HCT116 (cell line): ENCODE measurements at regions not wholly inside any gene's neighbourhood (a gene's known extent, or its start where the extent isn't known, plus 50 kb on each side); places are given as distances from the start of the nearest gene placed in this dataset.

ENCODE experiments used
- ATAC-seq: fragments of 200-7000 bp; cut with Tn5 transposase; 2 replicates; pipeline ENCODE4 v1.9.1; 2020; ENCODE audit warnings: mild to moderate bottlenecking, moderate library complexity
- BruUV-seq: library from RNA; stranded (reverse); fragments of 400-500 nt; replicated peaks from 2 replicates; lab custom pipeline; 2021; lab: Mats Ljungman, UMichigan
- CTCF ChIA-PET: fragments of 300-600 bp; sonication (Branson Sonifier 250); formaldehyde crosslinking; loops from one replicate; lab custom pipeline; 2021; ENCODE audit warnings: antibody characterized with exemption; lab: Charles Lee
- POLR2A ChIA-PET: fragments of 300-600, 350-600 bp; sonication (Branson Sonifier 250); formaldehyde crosslinking; loops from one replicate; lab custom pipeline; 2021; ENCODE audit warnings: antibody characterized with exemption; lab: Charles Lee
- RAD21 ChIA-PET, 2 experiments: fragments of 300-600 bp; sonication (Branson Sonifier 250); formaldehyde crosslinking; loops; one replicate each; lab custom pipeline; 2023; ENCODE audit warnings: low total read pairs in 2 of 2; ENCODE audit not compliant: uncharacterized antibody in 2 of 2, unreplicated experiment in 2 of 2, low non-redundant PET in 1 of 2; lab: Charles Lee
- DNase-seq: peaks from one replicate; pipeline ENCODE4 v3.0.0-alpha.2; 2010; ENCODE audit warnings: low read depth, low spot score
- H2AFZ ChIP-seq: fragments of 200-600 bp; shearing (Covaris generic), sonication (generic); 2 replicates; pipeline ENCODE4 v1.6.1; 2017; ENCODE audit warnings: low read depth, mixed run types, mixed read lengths, antibody characterized with exemption, low read length; ENCODE audit not compliant: poor library complexity, severe bottlenecking
- H3K27ac ChIP-seq: 2 replicates; pipeline ENCODE4 v1.5.1; 2012; ENCODE audit warnings: low read depth, low read length
- H3K27me3 ChIP-seq: fragments of 200-600 bp; sonication (generic); 2 replicates; pipeline ENCODE4 v1.6.1; 2016; ENCODE audit warnings: mixed run types, low read length, mixed read lengths; ENCODE audit not compliant: insufficient read depth
- H3K36me3 ChIP-seq, 2 experiments: fragments of 200-500 bp in 1 of 2; fragments of 200-600 bp in 1 of 2; sonication (Bioruptor generic) in 1 of 2; sonication (generic) in 1 of 2; 2 replicates each; pipeline versions ENCODE4 v1.5.1 to v1.6.1; 2014 to 2016; ENCODE audit warnings: low read length in 2 of 2, inconsistent platforms in 1 of 2, mixed read lengths in 1 of 2, mixed run types in 1 of 2; ENCODE audit not compliant: insufficient read depth in 2 of 2, control insufficient read depth in 1 of 2
- H3K4me1 ChIP-seq, 2 experiments: fragments of 200-600 bp in 1 of 2; sonication (generic) in 1 of 2; 2 replicates each; pipeline versions ENCODE4 v1.5.1 to v1.6.1; 2012 to 2017; ENCODE audit warnings: low read length in 2 of 2, inconsistent platforms in 1 of 2, mild to moderate bottlenecking in 1 of 2, mixed read lengths in 1 of 2, mixed run types in 1 of 2, moderate library complexity in 1 of 2; ENCODE audit not compliant: insufficient read depth in 2 of 2, control insufficient read depth in 1 of 2
- H3K4me2 ChIP-seq: fragments of 200-600 bp; sonication (generic); 2 replicates; pipeline ENCODE4 v1.6.1; 2017; ENCODE audit warnings: mixed run types, low read length, mixed read lengths
- H3K4me3 ChIP-seq, 2 experiments: fragments of 200-600 bp in 1 of 2; sonication (generic) in 1 of 2; replicated peaks in 1 of 2; 2 replicates each; pipeline ENCODE4 v1.5.1; 2011 to 2016; ENCODE audit warnings: low read length in 2 of 2, control low read depth in 1 of 2, low read depth in 1 of 2, mild to moderate bottlenecking in 1 of 2, mixed read lengths in 1 of 2, mixed run types in 1 of 2
- H3K79me2 ChIP-seq: fragments of 200-600 bp; sonication (generic); 2 replicates; pipeline ENCODE4 v1.6.1; 2017; ENCODE audit warnings: mild to moderate bottlenecking, mixed run types, low read length, moderate library complexity, mixed read lengths; ENCODE audit not compliant: insufficient read depth
- H3K9ac ChIP-seq: fragments of 200-600 bp; sonication (generic); 2 replicates; pipeline ENCODE4 v1.6.1; 2016; ENCODE audit warnings: low read length, mixed read lengths
- H3K9me2 ChIP-seq: fragments of 200-600 bp; sonication (generic), shearing (Covaris generic); 2 replicates; pipeline ENCODE4 v1.6.1; 2017; ENCODE audit warnings: mixed run types, mild to moderate bottlenecking, moderate library complexity; ENCODE audit not compliant: insufficient read depth
- H3K9me3 ChIP-seq, 2 experiments: fragments of 200-500 bp in 1 of 2; fragments of 200-600 bp in 1 of 2; sonication (Bioruptor generic) in 1 of 2; sonication (generic) in 1 of 2; 2 replicates each; pipeline ENCODE4 v1.6.1; 2014 to 2017; ENCODE audit warnings: low read length in 2 of 2, mixed read lengths in 2 of 2, inconsistent platforms in 1 of 2, low read depth in 1 of 2, mild to moderate bottlenecking in 1 of 2, mixed run types in 1 of 2, moderate library complexity in 1 of 2; ENCODE audit not compliant: control insufficient read depth in 1 of 2, insufficient read depth in 1 of 2
- H4K20me1 ChIP-seq: fragments of 200-600 bp; sonication (generic), shearing (Covaris generic); 2 replicates; pipeline ENCODE4 v1.6.1; 2017; ENCODE audit warnings: mixed run types, mild to moderate bottlenecking, moderate library complexity; ENCODE audit not compliant: insufficient read depth
- ATF3 ChIP-seq: IDR thresholded peaks from 2 replicates; pipeline ENCODE4 v1.6.1; 2012
- CBX3 ChIP-seq: IDR thresholded peaks from 2 replicates; pipeline ENCODE4 v1.6.1; 2012; ENCODE audit warnings: low read depth
- EGR1 ChIP-seq: IDR thresholded peaks from 2 replicates; pipeline ENCODE4 v1.6.1; 2012; ENCODE audit warnings: low read depth
- ELF1 ChIP-seq: IDR thresholded peaks from 2 replicates; pipeline ENCODE4 v1.6.1; 2012; ENCODE audit warnings: low read depth, borderline replicate concordance
- EZH2 ChIP-seq: fragments of 200-600 bp; sonication (generic); IDR thresholded peaks from 2 replicates; pipeline ENCODE4 v1.6.1; 2017; ENCODE audit warnings: antibody characterized with exemption, mixed run types
- EZH2phosphoT487 ChIP-seq: fragments of 200-600 bp; IDR thresholded peaks from 2 replicates; pipeline ENCODE4 v1.6.1; 2018; ENCODE audit warnings: antibody characterized with exemption, borderline replicate concordance
- FOSL1 ChIP-seq: IDR thresholded peaks from 2 replicates; pipeline ENCODE4 v1.6.1; 2012; ENCODE audit warnings: low read depth
- JUND ChIP-seq: IDR thresholded peaks from 2 replicates; pipeline ENCODE4 v1.6.1; 2012
- MAX ChIP-seq: IDR thresholded peaks from 2 replicates; pipeline ENCODE4 v1.6.1; 2012
- POLR2A ChIP-seq: IDR thresholded peaks from 2 replicates; pipeline ENCODE4 v1.7.0; 2011; ENCODE audit warnings: borderline replicate concordance; ENCODE audit not compliant: insufficient read depth, insufficient read length; ENCODE audit errors: extremely low read depth
- POLR2AphosphoS5 ChIP-seq: IDR thresholded peaks from 2 replicates; pipeline ENCODE4 v1.6.1; 2011; ENCODE audit warnings: mild to moderate bottlenecking, low read depth, low read length, moderate library complexity
- SIN3A ChIP-seq: IDR thresholded peaks from 2 replicates; pipeline ENCODE4 v1.6.1; 2012; ENCODE audit warnings: low read depth
- SP1 ChIP-seq: IDR thresholded peaks from 2 replicates; pipeline ENCODE4 v1.6.1; 2012; ENCODE audit warnings: low read depth
- SRF ChIP-seq: IDR thresholded peaks from 2 replicates; pipeline ENCODE4 v1.6.1; 2012; ENCODE audit warnings: low read depth
- TCF7L2 ChIP-seq: IDR thresholded peaks from 2 replicates; pipeline ENCODE4 v1.7.0; 2011; ENCODE audit warnings: borderline replicate concordance, inconsistent platforms; ENCODE audit not compliant: insufficient read depth, insufficient read length; ENCODE audit errors: extremely low read depth
- YY1 ChIP-seq: IDR thresholded peaks from 2 replicates; pipeline ENCODE4 v1.6.1; 2011; ENCODE audit warnings: low read length, low read depth, moderate library complexity, mild to moderate bottlenecking; ENCODE audit not compliant: insufficient replicate concordance; ENCODE audit errors: extremely low read depth
- ZFX ChIP-seq: fragments of 450-650 bp; IDR thresholded peaks from 2 replicates; pipeline ENCODE4 v1.6.1; 2017
- ZNF274 ChIP-seq: fragments of 200-500 bp; sonication (Bioruptor generic); IDR thresholded peaks from 2 replicates; pipeline ENCODE4 v1.6.1; 2014; ENCODE audit warnings: mild to moderate bottlenecking, low read depth, low read length, inconsistent platforms
- intact Hi-C: fragments of 100-400 bp; cut with micrococcal nuclease; formaldehyde crosslinking; loops from 2 replicates; pipeline ENCODE4 v1.10.0; 2022

GRCh38 chr2:143881246-143881645 lies 638.7 kb downstream of the ZEB2 start:
- no peak for TF ChIP-seq EZH2phosphoT487
- TF ChIP-seq ELF1 = no peak
- TF ChIP-seq JUND = no peak
- TF ChIP-seq YY1 = no peak
- no peak for TF ChIP-seq SIN3A
- no peak for TF ChIP-seq MAX
- TF ChIP-seq ZNF274 = no peak
- no peak for TF ChIP-seq ATF3
- TF ChIP-seq CBX3 = no peak
- TF ChIP-seq ZFX = no peak
- no peak for TF ChIP-seq EZH2
- TF ChIP-seq TCF7L2 = no peak
- TF ChIP-seq EGR1 = no peak
- no peak for TF ChIP-seq POLR2A
- TF ChIP-seq POLR2AphosphoS5 = no peak
- TF ChIP-seq SRF = no peak
- TF ChIP-seq FOSL1 = no peak
- TF ChIP-seq SP1 = no peak
- no peak overlapping the region for H3K9ac ChIP-seq
- ChIA-PET POLR2A (no interaction called here), RAD21 (no interaction called here), CTCF (no interaction called here)
- no peaks in the 10 kb centered on the region for H3K36me3 ChIP-seq
- intact Hi-C loops = no loop called here
- H3K4me1 ChIP-seq = no peaks in the 10 kb centered on the region
- H2AFZ ChIP-seq = no peak overlapping the region
- BruUV-seq = no TSS peak
- DNase-seq = no peak
- no peaks in the 10 kb centered on the region for H4K20me1 ChIP-seq
- H3K79me2 ChIP-seq = no peaks in the 10 kb centered on the region
- ATAC-seq = no peak
- no peaks in the 10 kb centered on the region for H3K27me3 ChIP-seq
- H3K9me2 ChIP-seq = no peaks in the 10 kb centered on the region
- H3K27ac ChIP-seq = no peak overlapping the region
- H3K9me3 ChIP-seq = no peaks in the 10 kb centered on the region
- H3K4me3 ChIP-seq = no peak overlapping the region
- H3K4me2 ChIP-seq = no peak overlapping the region
